ENCODE measurements at regions not wholly inside any gene's neighbourhood (a gene's known extent, or its start where the extent isn't known, plus 50 kb on each side); places are given as distances from the start of the nearest gene placed in this dataset.

DNA sequence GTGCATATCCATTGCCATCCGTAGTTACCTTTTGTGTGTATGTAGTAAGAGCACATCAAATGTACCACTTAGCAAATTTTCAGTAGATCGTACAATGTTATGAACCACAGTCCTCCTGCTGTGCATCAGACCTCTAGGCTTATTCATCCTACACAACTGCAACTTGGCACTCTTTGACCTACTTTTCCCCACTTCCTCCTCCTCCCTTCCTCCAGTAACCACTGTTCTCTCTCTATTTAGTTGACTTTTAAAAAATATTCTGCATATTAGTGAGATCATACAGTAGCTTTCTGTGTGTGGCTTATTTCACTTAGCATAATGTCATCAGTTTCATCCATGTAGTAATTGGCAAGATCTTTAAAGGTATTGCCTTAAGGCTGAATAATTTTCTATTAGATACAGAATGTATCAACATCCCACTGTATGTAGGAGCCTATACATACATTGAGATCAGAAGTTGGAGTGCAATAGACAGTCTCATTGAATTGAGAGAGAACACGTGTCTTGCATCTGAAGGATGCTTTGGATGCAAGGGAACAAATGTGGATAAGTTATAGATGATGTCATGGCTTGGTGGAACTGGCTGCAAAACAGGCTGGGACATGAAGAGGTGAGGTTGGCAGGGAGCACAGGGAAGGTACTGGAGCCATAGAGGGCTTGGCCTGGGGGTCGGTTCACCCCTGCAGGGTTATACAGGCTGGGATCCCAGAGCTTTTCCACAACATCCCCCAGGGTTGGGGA, 83.0 kb upstream of the FAM180A start:
- in situ Hi-C loops (cut with MboI; ENCODE audit: low sequenced_read_pairs): no loop called here

DNA sequence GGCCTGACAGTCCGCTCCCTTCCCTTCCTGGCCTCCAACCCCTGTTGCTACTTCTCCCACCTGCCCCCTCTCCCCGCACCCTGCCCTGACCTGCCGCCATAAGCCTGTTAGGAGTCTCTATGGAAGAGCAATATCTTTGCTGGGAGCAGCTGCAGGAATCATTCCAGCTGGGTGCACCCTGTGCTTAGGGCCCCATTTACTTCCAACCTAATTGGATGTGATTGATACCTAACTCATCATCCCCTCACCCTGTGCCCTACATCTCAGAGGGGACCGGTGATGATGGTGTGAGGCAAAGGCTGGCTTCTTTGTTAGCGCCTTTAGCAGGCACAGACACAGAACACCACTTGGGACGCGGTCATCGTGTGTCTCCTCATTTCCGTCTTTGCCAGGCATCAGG, 80.0 kb upstream of the FAM180A start:
- in situ Hi-C loops (cut with MboI; ENCODE audit: low sequenced_read_pairs): no loop called here

DNA sequence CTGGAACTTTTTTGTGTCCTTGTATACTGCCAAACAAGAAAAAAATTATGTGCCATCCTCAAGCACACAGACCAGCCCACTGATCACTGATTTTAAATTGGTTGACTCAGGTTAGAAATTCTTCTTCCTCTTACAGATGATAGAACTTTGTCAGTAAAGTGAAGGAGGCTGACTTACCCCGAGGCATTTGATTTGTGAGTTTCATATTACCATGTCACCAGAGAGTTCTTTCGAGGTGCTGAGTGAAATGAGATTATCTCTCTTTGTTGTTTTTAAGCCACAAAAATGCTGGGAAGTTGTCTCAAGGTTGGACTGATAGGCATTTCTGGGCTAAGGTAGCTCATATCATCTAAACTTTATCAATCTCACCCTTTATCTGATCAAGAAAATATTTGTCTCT, 78.8 kb upstream of the FAM180A start:
- in situ Hi-C loops (cut with MboI; ENCODE audit: low sequenced_read_pairs): no loop called here

DNA sequence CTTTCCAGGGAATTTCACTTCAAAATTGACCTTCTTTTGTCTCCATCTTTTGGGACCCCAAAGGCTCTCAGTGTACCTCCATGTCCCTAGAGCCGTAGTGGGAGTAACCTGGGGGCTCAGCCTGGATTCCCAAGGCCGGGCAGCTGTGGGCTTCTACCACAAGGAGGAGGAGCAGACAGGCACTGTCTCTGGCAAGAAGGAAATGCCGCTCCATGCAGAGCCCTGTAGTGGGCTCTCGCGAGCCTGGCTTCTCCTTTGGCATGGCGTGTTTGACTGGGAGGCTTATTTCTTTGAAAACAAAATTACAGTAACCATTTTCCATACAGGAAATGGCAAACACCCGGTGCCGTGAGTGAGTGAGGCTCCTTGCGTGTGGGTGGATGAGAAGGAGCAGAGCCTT, 76.8 kb upstream of the FAM180A start:
- in situ Hi-C loops (cut with MboI; ENCODE audit: low sequenced_read_pairs): no loop called here

DNA sequence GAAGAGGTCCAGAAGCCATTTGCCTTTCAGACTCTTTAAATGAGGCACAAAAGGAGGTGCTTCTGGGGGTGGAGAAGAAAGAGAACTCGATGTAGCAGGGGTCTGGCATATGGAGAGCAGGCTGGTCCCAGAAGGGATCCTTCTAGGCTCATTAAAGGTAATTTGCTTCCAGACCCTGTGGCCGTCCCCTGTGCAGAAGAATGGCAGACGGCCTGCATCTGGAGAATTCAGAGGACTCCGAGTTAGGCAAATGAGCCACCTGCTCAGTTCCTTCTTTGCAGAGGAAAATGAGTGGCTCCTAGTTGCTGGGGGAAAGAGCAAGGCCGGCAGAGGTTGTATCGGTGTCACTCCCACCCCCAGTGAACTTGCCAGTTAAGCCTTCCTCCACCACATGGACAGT, 73.8 kb upstream of the FAM180A start:
- in situ Hi-C loops (cut with MboI; ENCODE audit: low sequenced_read_pairs): loop anchor here (25.0 kb wide), 1 partner anchor 190 kb away; no protein-coding TSS in a partner anchor

DNA sequence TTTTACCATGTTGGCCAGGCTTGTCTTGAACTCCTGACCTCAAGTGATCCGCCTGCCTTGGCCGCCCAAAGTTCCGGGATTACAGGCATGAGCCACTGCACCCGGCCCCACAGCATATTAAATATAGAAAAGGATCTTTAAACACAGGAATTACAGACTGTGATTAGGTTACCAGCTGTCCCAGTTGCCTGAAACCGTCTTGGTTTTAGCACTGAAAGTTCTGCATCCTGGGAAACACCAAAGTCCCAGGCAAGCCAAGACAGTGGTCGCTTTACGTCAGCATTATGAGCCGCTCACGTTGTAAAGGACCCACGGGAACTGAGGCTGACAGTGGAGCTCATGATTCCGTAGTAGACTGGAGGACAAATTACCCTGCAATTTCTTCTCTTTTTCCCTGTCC, 69.0 kb upstream of the FAM180A start:
- in situ Hi-C loops (cut with MboI; ENCODE audit: low sequenced_read_pairs): loop anchor here (25.0 kb wide), 1 partner anchor 195 kb away; no protein-coding TSS in a partner anchor

DNA sequence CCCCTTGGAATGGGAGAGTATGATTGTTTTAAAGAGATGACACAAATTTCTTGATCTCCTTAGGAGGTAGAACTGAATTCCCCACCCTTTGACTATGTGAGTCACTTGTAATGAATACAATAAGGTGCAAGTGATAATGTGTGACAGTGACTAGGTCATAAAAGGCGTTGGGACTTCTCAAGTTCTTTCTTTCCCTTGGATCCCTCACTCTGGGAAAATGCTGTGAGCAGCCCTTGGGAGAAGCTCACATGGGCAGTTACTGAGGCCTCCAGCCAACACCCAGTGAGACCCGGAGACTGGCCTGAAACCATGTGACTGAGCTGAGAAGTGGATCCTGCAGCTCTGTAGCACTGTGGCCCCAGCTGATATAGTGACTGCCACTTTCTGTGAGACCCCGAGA, 66.4 kb upstream of the FAM180A start:
- in situ Hi-C loops (cut with MboI; ENCODE audit: low sequenced_read_pairs): loop anchor here (25.0 kb wide), 1 partner anchor 197 kb away; no protein-coding TSS in a partner anchor

DNA sequence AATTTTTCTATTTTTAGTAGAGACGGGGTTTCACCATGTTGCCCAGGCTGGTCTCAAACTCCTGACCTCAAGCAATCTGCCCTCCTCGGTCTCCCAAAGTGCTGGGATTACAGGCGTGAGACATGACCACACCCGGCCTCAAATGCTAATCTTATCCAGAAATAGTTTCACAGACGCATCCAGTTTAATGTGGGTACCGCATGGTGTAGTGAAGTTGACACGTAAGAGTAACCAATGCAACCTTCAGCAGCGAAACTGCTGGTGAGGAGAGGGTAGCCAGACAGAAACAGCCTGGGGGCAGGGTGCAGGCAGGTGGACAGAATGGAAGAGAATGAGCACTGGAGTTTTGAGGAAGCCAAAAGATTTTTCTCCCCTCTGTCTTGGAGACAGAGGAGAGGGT, 63.5 kb upstream of the FAM180A start:
- in situ Hi-C loops (cut with MboI; ENCODE audit: low sequenced_read_pairs): loop anchor here (25.0 kb wide), 1 partner anchor 200 kb away; no protein-coding TSS in a partner anchor

DNA sequence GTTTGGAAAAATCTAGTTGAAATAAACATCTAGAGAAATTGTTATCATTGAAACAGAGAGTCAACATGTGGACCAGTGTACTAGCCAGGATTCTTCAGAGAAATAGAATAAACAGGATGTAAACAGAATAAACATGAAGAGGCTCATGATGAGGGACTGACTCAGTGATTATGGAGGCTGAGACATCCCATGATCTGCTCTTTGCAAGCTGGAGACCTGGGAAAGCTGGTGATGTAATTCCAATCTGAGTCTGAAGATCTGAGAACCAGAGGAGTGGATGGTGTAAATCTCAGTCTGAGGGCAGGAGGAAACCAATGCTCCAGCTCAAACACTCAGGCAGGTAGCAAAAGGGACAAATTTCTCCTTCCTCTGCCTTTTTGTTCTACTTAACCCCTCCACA, 62.9 kb upstream of the FAM180A start:
- in situ Hi-C loops (cut with MboI; ENCODE audit: low sequenced_read_pairs): loop anchor here (25.0 kb wide), 1 partner anchor 201 kb away; no protein-coding TSS in a partner anchor

DNA sequence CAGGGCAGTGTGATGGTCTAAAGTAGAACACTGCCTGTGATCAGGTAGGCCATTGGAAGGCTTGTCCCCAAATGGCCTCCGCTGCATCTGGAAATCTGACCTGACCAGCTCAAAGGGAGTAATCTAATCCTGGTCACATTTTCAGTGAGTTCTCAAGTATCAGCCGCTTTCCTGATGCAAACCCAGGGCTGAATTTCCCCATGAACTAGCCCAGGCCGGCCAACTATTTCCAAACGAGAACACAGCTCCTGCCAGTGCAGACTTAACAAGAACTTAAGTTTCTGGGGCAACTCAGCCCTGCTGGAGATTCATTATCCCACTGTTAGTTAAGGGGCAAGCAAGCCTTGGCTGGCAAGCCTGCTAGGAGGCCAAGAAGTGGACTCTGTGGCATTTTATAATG, 59.6 kb upstream of the FAM180A start:
- in situ Hi-C loops (cut with MboI; ENCODE audit: low sequenced_read_pairs): loop anchor here (25.0 kb wide), 1 partner anchor 204 kb away; no protein-coding TSS in a partner anchor

DNA sequence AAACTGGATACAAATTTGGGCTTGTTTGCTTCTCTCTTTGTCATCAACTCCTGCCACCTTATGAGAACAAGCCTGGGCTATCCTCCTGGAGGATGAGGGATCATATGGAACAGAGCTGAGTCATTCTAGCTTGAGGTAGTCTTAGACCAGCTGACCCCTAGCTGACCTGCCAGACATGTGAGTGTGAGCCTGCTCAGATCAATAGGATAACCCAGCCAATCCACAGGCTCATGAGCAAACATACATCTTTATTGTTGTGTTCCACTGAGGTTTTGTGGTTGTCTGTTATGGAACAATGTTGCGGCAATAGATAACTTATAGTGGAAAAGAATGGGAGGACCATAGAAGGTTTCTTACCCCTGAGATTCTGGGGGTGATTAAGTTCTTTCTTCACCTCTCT, 54.5 kb upstream of the FAM180A start:
- in situ Hi-C loops (cut with MboI; ENCODE audit: low sequenced_read_pairs): loop anchor here (25.0 kb wide), 1 partner anchor 209 kb away; no protein-coding TSS in a partner anchor

DNA sequence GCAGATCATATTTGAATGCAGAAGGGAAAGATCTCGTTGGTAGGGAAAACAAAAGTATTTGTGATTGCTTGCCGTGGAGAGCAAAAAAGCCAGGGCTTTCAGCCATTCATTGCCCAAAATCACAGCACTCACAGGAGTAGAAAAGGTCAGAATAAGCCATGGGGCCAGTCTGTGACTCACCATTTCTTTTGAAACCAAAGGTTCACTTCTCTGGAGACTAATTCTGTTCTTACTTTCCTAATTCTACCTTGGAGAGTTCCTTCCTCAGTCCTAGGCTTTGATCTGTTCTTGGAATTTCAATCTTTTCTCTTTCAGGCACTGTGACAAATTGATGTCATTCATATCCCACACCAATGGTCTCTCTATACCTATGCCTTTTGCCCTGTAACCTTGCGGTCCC, 54.1 kb upstream of the FAM180A start:
- in situ Hi-C loops (cut with MboI; ENCODE audit: low sequenced_read_pairs): loop anchor here (25.0 kb wide), 1 partner anchor 210 kb away; no protein-coding TSS in a partner anchor

DNA sequence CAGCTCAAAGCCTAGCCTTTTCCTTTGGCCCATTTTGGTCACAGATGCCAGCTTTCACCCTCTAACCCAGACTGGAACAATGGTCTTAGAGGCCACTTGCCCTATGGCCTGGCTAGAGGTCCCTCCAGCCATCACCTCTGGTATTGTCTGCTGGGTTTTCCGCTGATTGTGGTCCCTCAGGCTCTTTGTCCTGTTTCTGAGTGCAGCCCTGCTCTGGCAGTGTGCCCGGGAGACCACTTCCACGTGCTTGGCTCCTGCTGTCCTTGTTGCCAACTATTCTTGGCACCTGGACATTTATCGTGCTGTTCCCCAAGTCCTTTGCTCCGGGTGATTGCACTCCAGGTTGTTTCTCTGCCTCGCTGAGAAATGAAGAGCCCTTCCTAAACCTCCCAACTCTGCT, 53.3 kb upstream of the FAM180A start:
- in situ Hi-C loops (cut with MboI; ENCODE audit: low sequenced_read_pairs): loop anchor here (25.0 kb wide), 1 partner anchor 210 kb away; no protein-coding TSS in a partner anchor

DNA sequence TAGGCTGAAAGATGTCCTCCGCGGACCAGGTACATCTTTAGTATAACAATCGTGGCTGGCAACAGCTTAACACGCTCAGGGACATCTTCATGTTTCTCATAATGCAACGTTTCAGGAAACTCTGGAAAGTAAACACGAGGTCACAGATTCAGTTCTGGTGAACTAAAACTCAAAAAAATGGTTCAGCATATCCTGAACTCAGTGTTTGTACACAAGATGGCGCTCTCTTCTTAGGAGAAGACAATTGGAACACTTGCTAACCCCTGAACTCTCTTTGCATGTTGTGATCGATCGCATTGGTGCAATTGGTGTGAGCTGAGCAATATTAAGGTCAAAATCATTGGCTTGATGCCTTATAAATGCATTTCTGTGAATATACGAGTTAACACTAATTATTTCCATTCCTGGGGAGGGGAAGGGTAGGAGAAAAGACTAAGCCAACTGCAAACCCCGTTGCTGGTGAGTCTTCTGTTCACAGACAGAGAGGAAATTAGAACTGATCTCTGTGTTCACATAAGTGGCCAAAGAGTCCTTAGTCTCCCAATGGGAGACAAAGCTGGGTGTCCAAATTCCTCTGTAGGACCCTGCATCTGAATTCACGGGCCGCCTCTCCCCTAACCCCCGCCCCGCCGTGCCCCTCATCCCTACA, 52.6 kb upstream of the FAM180A start:
- in situ Hi-C loops (cut with MboI; ENCODE audit: low sequenced_read_pairs): loop anchor here (25.0 kb wide), 1 partner anchor 211 kb away; no protein-coding TSS in a partner anchor

DNA sequence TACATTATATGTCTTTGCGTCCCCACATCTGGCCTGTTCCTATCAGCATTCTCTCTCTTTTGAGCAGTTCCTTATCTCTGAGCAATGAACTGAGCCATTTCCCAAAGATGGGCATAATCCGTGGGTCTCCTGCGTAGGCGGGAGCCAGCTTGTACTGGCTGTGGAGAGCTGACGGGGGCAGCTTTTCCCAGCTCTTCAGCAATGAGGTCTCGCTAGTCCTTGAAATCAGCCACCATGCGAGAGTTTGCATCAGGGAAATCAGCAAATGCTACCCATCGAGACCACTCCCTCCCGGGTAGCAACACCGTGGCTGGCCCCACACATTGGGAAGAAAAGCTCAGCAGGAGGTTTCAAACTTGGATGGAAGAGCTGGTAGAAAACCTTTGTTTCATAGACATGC, 51.9 kb upstream of the FAM180A start:
- in situ Hi-C loops (cut with MboI; ENCODE audit: low sequenced_read_pairs): loop anchor here (25.0 kb wide), 1 partner anchor 212 kb away; no protein-coding TSS in a partner anchor

DNA sequence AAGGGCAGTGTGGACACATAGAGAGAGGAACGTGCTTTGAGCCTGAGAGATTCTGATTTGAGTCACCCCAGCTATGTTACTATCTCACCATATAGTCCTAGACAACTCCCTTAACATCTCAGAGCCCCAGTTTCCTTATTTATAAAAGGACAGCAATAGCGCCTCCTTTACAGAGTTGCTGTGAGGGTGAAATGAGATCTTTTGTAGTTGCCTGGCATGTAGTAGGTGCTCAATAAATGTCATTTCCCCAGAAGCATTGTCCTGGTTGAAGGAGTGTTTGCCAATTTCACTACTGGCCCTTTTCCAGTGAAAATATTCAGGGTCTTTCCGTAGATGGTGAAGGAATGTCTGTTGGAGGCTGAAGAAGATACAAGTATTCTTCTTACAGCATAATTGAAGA, 51.3 kb upstream of the FAM180A start:
- in situ Hi-C loops (cut with MboI; ENCODE audit: low sequenced_read_pairs): loop anchor here (25.0 kb wide), 1 partner anchor 212 kb away; no protein-coding TSS in a partner anchor
